ENCODE measurements at regions not wholly inside any gene's neighbourhood (a gene's known extent, or its start where the extent isn't known, plus 50 kb on each side); places are given as distances from the start of the nearest gene placed in this dataset.

DNA sequence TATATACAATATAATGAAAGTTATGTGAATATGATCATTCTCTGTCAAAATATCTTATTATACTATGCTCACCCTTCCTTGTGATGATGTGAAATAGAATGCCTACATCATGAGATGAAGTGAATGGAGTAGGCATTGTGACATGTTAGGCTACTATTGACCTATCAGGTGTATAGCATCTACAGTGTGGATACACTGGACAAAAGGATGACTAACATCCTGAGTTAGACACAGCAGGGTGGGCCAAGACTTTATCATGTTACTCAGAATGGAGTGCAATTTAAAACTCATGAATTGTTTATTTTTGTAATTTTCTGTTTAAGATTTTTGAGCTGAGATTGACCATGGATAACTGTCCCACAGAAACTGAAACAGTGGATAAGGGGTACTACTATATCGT lies 53.4 kb upstream of the NAV3 start:
- Histone ChIP-seq H3K9me3 (ENCODE audit: low read depth, low read length) (no peaks in the 10 kb centered on the region), H3K4me1 (ENCODE audit: insufficient read depth, low read length) (no peaks in the 10 kb centered on the region), H3K4me3 (ENCODE audit: low read length) (no peak overlapping the region), H3K27me3 (ENCODE audit: insufficient read depth, low read length) (no peaks in the 10 kb centered on the region)

DNA sequence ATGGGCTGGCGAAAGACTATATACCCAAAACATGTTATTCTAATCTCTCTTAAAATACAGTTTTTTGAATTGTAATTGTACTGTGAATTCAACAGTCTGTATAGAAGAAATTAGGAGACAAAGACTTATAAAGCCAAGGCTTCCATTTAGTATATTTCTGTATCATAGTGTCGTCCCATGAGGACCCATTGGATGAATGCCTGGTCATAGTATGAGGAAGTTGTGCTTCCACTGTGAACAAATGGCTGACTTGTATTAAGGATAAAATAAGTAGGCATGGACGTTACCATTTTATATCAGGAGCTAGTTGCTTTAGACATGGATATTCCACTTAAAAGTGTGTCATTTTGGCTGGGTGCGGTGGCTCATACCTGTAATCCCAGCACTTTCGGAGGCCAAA lies 55.9 kb upstream of the NAV3 start:
- no peaks in the 10 kb centered on the region for H3K27me3 ChIP-seq (ENCODE audit: insufficient read depth, low read length)
- no peaks in the 10 kb centered on the region for H3K4me1 ChIP-seq (ENCODE audit: insufficient read depth, low read length)
- no peak overlapping the region for H3K4me3 ChIP-seq (ENCODE audit: low read length)
- H3K9me3 ChIP-seq (ENCODE audit: low read depth, low read length) = no peaks in the 10 kb centered on the region

DNA sequence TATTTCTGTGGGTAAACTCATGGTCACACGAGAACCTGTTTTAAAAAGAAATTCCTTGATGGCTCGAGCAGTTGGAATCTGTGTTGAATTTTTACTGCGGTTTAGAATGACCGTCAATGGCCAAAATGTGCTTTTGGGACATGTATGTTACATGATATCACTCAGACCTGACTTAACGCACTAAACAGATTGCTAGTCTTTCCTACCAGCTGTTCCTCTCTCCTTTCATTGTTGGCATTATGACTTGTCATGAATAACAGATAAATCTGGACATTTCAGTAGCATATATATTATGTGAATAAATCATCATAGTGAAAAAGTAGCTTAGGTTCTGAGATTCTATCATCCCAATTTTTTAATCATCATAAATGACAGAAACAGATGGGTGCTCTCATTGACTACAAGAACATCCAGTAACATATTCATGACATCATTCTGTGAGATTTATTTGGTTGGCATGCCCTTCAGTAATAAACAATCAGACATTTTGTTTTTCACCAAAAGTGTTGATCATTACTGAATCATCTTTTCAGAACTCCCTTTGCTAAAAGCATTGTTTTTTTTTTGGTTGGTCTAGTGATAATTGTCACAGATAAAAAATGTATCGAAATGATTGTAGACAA lies 57.9 kb upstream of the NAV3 start:
- no peaks in the 10 kb centered on the region for H3K27me3 ChIP-seq (ENCODE audit: insufficient read depth, low read length)
- no peak overlapping the region for H3K4me3 ChIP-seq (ENCODE audit: low read length)
- no peaks in the 10 kb centered on the region for H3K9me3 ChIP-seq (ENCODE audit: low read depth, low read length)
- no peaks in the 10 kb centered on the region for H3K4me1 ChIP-seq (ENCODE audit: insufficient read depth, low read length)

DNA sequence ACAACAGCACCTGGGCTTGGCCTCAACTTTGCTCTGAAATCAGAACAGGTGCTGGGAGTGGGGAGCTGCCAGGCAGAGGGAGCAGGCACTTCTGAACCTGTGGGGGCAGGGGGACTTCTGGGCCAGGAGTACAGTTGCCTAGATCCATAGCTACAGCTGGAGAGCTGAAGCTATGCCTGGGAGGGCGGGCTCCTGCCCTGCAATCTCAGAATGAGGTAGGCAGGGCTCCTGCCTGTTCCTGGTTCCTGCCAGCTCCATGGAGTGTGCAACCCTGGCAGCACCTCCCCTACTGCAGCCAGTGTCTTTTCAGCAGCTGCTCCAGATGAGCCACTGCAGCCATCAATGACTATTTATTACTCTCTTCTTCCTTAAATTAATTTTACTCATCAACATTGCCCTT lies 62.1 kb upstream of the NAV3 start:
- Histone ChIP-seq H3K4me1 (ENCODE audit: insufficient read depth, low read length) (no peaks in the 10 kb centered on the region), H3K27me3 (ENCODE audit: insufficient read depth, low read length) (no peaks in the 10 kb centered on the region), H3K9me3 (ENCODE audit: low read depth, low read length) (no peaks in the 10 kb centered on the region), H3K4me3 (ENCODE audit: low read length) (no peak overlapping the region)

GRCh38 chr12:77767756-77768343 lies 62.8 kb upstream of the NAV3 start:
- H3K4me3 ChIP-seq (ENCODE audit: low read length) = no peak overlapping the region
- H3K9me3 ChIP-seq (ENCODE audit: low read depth, low read length) = no peaks in the 10 kb centered on the region
- no peaks in the 10 kb centered on the region for H3K27me3 ChIP-seq (ENCODE audit: insufficient read depth, low read length)
- no peaks in the 10 kb centered on the region for H3K4me1 ChIP-seq (ENCODE audit: insufficient read depth, low read length)

DNA sequence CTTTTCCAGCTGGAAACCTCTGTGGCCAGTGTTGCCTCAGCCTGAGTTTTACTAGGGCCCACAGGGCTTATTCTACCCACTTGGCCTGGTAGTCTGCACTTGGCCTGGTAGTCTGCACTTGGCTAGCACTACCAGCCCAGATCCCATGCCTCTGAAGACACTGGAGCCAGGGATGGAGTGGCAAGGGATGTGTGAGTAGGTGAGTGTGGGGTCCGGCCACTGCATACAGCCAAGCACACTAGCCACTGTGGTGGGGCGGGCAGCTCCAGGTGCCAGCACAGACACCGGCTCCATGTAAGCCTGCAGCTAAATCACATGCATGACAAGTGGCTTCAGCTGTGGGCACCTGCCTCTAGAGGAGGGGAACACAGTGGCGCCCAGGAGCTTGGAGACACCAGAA lies 63.4 kb upstream of the NAV3 start:
- H3K27me3 ChIP-seq (ENCODE audit: insufficient read depth, low read length) = no peaks in the 10 kb centered on the region
- H3K4me3 ChIP-seq (ENCODE audit: low read length) = no peak overlapping the region
- no peaks in the 10 kb centered on the region for H3K9me3 ChIP-seq (ENCODE audit: low read depth, low read length)
- no peaks in the 10 kb centered on the region for H3K4me1 ChIP-seq (ENCODE audit: insufficient read depth, low read length)

GRCh38 chr12:77766224-77766623 lies 64.5 kb upstream of the NAV3 start:
- H3K4me1 ChIP-seq (ENCODE audit: insufficient read depth, low read length) = no peaks in the 10 kb centered on the region
- no peaks in the 10 kb centered on the region for H3K9me3 ChIP-seq (ENCODE audit: low read depth, low read length)
- H3K27me3 ChIP-seq (ENCODE audit: insufficient read depth, low read length) = no peaks in the 10 kb centered on the region
- no peak overlapping the region for H3K4me3 ChIP-seq (ENCODE audit: low read length)

DNA sequence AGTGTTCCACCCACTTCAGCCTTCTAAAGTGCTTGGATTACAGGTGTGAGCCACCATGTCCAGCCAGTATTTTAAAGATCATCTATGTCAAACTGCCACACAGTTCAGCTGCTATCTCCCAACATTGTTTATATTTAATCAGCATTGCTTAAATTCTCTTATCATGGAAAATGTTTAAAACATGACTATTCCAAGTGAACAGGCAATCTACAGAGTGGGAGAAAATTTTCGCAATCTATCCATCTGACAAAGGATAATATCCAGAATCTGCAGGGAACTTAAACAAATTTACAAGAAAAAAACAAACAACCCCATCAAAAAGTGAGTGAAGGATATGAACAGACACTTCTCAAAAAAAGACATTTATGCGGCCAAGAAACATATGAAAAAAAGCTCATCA lies 69.4 kb upstream of the NAV3 start:
- H3K27me3 ChIP-seq (ENCODE audit: insufficient read depth, low read length) = no peaks in the 10 kb centered on the region

DNA sequence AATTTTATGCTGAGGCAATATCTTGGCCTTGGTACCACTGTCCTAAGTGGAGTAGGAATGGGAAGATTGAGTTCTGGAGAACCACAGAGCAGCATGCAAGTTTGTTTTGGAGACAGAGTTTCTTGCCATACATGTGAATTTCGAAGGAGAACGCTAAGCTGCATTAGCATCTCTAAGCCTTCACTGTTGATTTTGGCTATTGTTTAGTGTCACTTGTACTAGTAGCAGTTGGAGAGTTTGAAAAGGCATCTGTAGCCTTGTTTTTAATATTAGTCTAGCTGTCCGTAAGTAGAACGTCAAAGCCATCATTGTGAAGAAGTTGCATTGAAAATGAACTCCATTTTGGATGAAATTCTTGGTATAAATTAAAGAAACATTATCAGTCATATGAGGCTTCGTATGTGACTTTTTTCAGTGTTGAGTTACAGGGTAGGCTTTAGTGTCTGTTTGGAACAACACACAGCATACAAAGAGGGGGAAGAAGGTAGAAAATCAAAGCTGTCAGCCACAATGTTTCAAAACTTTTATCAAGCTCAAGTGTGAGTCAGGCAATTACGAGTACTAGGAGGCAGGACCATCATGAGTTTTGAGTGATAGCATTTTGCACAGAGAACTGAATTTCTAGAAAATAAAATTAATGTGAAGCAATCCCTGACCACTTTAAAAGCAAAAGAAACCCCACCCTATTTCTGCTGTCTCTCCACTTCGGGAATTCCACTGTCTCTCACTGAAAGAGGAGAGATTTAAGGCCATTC lies 70.2 kb upstream of the NAV3 start:
- no peaks in the 10 kb centered on the region for H3K9me3 ChIP-seq (ENCODE audit: low read depth, low read length)
- no peaks in the 10 kb centered on the region for H3K27me3 ChIP-seq (ENCODE audit: insufficient read depth, low read length)
- no peak overlapping the region for H3K4me3 ChIP-seq (ENCODE audit: low read length)
- no peaks in the 10 kb centered on the region for H3K4me1 ChIP-seq (ENCODE audit: insufficient read depth, low read length)

More for the DNA sequence above, 69.4 kb upstream of the NAV3 start:
- no peaks in the 10 kb centered on the region for H3K4me1 ChIP-seq (ENCODE audit: insufficient read depth, low read length)
- no peak overlapping the region for H3K4me3 ChIP-seq (ENCODE audit: low read length)
- no peaks in the 10 kb centered on the region for H3K9me3 ChIP-seq (ENCODE audit: low read depth, low read length)

- Histone ChIP-seq H3K4me1 (ENCODE audit: insufficient read depth, low read length) (no peaks in the 10 kb centered on the region), H3K4me3 (ENCODE audit: low read length) (no peak overlapping the region), H3K9me3 (ENCODE audit: low read depth, low read length) (no peaks in the 10 kb centered on the region), H3K27me3 (ENCODE audit: insufficient read depth, low read length) (no peaks in the 10 kb centered on the region)
These were observed 76.6 kb upstream of the NAV3 start for GRCh38 chr12:77754086-77754485.

GRCh38 chr12:77751939-77752338 lies 78.8 kb upstream of the NAV3 start:
- H3K27me3 ChIP-seq (ENCODE audit: insufficient read depth, low read length) = no peaks in the 10 kb centered on the region
- H3K9me3 ChIP-seq (ENCODE audit: low read depth, low read length) = no peaks in the 10 kb centered on the region
- no peak overlapping the region for H3K4me3 ChIP-seq (ENCODE audit: low read length)
- H3K4me1 ChIP-seq (ENCODE audit: insufficient read depth, low read length) = no peaks in the 10 kb centered on the region

DNA sequence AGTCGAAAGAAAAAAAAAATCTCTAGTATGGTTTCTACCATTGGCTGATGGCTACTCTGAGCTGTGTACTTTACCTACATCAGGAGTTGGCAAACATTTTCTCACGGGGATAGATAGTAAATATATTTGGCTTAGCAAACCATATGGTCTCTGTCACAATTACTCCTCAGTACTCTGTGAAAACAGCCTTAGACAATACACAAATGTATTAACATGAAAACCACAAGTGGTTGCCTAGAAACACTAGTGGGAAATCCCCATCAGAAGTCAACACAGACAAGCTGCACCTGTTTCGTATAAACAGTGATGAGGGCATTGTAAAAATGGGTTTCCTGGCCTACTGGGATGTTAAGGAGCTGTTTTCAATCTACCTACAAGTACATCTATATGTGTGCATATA lies 84.6 kb upstream of the NAV3 start:
- H3K9me3 ChIP-seq (ENCODE audit: low read depth, low read length) = peaks cover 11% of the 10 kb centered on the region
- no peaks in the 10 kb centered on the region for H3K27me3 ChIP-seq (ENCODE audit: insufficient read depth, low read length)
- no peak overlapping the region for H3K4me3 ChIP-seq (ENCODE audit: low read length)
- H3K4me1 ChIP-seq (ENCODE audit: insufficient read depth, low read length) = no peaks in the 10 kb centered on the region

DNA sequence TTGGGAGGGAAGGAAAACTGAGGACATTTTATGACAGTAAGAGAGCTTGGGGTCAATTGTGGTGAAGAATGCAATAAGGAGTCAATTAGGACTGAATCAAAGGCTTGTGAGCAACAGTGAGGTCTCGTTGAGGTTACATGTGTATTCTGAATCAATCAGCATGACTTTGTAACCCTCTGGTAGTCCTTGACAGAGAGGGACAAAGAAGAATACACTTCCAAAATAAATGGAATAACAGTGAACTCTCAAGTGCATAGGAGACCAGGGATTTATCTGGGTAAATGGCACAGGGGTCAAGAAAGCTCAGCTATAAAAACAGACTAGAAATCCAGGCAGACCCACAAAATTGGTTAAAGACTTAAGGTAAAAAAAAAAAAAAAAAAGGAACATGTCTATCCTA lies 85.1 kb upstream of the NAV3 start:
- Histone ChIP-seq H3K4me3 (ENCODE audit: low read length) (no peak overlapping the region), H3K4me1 (ENCODE audit: insufficient read depth, low read length) (no peaks in the 10 kb centered on the region), H3K9me3 (ENCODE audit: low read depth, low read length) (peaks cover 11% of the 10 kb centered on the region), H3K27me3 (ENCODE audit: insufficient read depth, low read length) (no peaks in the 10 kb centered on the region)

DNA sequence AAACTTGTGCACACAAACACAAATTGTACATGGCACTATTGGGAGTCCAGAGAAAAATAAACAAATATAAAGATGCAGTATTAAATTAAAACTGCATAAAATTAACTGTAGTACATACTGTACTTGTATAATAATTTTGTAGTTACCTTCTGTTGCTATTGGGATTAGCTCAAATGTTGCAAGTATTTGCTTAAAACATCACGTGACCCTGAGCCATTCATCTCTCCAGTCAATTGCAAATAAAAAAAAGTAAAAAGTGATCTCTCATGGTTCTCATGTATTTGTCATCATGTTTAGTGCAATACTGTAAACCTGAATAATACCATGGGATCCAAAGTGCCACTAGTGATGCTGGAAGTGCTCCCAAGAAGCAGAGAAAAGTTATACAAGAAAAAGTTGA lies 88.1 kb upstream of the NAV3 start:
- Histone ChIP-seq H3K4me1 (ENCODE audit: insufficient read depth, low read length) (no peaks in the 10 kb centered on the region), H3K9me3 (ENCODE audit: low read depth, low read length) (peaks cover 11% of the 10 kb centered on the region), H3K4me3 (ENCODE audit: low read length) (no peak overlapping the region), H3K27me3 (ENCODE audit: insufficient read depth, low read length) (no peaks in the 10 kb centered on the region)

GRCh38 chr12:77741974-77742517 lies 88.6 kb upstream of the NAV3 start:
- Histone ChIP-seq H3K27me3 (ENCODE audit: insufficient read depth, low read length) (no peaks in the 10 kb centered on the region), H3K9me3 (ENCODE audit: low read depth, low read length) (peaks cover 11% of the 10 kb centered on the region), H3K4me1 (ENCODE audit: insufficient read depth, low read length) (no peaks in the 10 kb centered on the region), H3K4me3 (ENCODE audit: low read length) (no peak overlapping the region)

Measured in mononuclear cell (primary cell).